HL-60 (cell line): ENCODE measurements at regions not wholly inside any gene's neighbourhood (a gene's known extent, or its start where the extent isn't known, plus 50 kb on each side); places are given as distances from the start of the nearest gene placed in this dataset.

ENCODE experiments used
- DNase-seq, 2 experiments: peaks; one replicate each; pipeline ENCODE4 v3.0.0-alpha.2; 2010 to 2020; ENCODE audit warnings: low read depth in 1 of 2, low spot score in 1 of 2
- H3K27ac ChIP-seq: fragments of 250-450 bp; sonication (Bioruptor Pico); replicated peaks from 2 replicates; pipeline ENCODE4 v1.5.1; 2020; ENCODE audit warnings: mild to moderate bottlenecking, moderate library complexity
- H3K27me3 ChIP-seq: fragments of 250-450 bp; sonication (Bioruptor Pico); 2 replicates; pipeline ENCODE4 v1.5.1; 2021; ENCODE audit warnings: mild to moderate bottlenecking, moderate library complexity; ENCODE audit not compliant: insufficient read depth, poor library complexity, severe bottlenecking
- H3K4me3 ChIP-seq: replicated peaks from 2 replicates; pipeline ENCODE4 v1.5.1; 2011; ENCODE audit warnings: mild to moderate bottlenecking, control low read depth, low read length; ENCODE audit not compliant: insufficient read depth
- GABPA ChIP-seq: IDR thresholded peaks from 2 replicates; pipeline ENCODE4 v1.6.1; 2012; ENCODE audit warnings: low read depth
- POLR2AphosphoS5 ChIP-seq: IDR thresholded peaks from 2 replicates; pipeline ENCODE4 v1.6.1; 2012; ENCODE audit warnings: low read depth
- SPI1 ChIP-seq: IDR thresholded peaks from 2 replicates; pipeline ENCODE4 v1.6.1; 2012; ENCODE audit warnings: low read depth, mild to moderate bottlenecking, borderline replicate concordance
- TF ChIP-seq, protein P1 (sequence below): IDR thresholded peaks from 2 replicates; pipeline ENCODE4 v1.6.1; 2012; ENCODE audit warnings: low read depth; ENCODE audit not compliant: insufficient replicate concordance
- TF ChIP-seq, protein P2 (sequence below): IDR thresholded peaks from one replicate; pipeline ENCODE4 v1.5.1; 2011; ENCODE audit warnings: low read length, control low read depth, inconsistent platforms; ENCODE audit not compliant: insufficient read depth

DNA sequence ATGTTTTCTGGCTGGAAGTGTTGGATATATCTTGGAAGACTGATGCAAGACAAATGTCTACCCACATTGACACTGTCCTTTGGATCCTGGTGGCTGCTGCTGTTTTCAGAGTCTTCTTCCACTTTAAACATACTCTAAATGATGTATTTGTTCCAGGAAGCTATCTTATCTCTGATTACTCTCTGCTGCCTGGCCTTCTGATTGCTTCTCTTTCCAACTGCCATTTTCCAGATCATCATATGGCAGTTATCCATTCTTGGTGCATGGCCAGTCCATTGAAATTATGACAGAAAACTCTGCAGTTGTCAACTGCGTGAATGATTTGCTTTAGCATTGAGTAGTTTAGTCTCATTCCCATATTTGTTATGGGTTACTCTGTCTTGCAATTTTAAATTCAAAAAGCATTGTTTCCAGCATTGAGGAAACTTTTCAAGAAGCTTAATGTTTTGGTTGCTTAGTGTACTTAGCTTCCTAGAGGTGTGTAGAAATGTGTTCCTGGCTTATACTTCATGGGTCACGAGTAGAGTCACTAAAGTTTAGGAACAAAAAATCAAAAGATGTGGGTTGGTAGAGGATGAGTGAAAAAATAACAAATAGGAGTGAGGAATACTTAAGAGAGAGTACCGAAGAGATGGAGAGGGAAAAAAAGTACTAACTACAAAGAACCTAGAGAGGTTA lies 268.3 kb upstream of the MTPN start:
- TF ChIP-seq GABPA = no peak
- TF ChIP-seq POLR2AphosphoS5 = no peak
- TF ChIP-seq, protein P1, sequence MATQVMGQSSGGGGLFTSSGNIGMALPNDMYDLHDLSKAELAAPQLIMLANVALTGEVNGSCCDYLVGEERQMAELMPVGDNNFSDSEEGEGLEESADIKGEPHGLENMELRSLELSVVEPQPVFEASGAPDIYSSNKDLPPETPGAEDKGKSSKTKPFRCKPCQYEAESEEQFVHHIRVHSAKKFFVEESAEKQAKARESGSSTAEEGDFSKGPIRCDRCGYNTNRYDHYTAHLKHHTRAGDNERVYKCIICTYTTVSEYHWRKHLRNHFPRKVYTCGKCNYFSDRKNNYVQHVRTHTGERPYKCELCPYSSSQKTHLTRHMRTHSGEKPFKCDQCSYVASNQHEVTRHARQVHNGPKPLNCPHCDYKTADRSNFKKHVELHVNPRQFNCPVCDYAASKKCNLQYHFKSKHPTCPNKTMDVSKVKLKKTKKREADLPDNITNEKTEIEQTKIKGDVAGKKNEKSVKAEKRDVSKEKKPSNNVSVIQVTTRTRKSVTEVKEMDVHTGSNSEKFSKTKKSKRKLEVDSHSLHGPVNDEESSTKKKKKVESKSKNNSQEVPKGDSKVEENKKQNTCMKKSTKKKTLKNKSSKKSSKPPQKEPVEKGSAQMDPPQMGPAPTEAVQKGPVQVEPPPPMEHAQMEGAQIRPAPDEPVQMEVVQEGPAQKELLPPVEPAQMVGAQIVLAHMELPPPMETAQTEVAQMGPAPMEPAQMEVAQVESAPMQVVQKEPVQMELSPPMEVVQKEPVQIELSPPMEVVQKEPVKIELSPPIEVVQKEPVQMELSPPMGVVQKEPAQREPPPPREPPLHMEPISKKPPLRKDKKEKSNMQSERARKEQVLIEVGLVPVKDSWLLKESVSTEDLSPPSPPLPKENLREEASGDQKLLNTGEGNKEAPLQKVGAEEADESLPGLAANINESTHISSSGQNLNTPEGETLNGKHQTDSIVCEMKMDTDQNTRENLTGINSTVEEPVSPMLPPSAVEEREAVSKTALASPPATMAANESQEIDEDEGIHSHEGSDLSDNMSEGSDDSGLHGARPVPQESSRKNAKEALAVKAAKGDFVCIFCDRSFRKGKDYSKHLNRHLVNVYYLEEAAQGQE = no peak
- TF ChIP-seq, protein P2, sequence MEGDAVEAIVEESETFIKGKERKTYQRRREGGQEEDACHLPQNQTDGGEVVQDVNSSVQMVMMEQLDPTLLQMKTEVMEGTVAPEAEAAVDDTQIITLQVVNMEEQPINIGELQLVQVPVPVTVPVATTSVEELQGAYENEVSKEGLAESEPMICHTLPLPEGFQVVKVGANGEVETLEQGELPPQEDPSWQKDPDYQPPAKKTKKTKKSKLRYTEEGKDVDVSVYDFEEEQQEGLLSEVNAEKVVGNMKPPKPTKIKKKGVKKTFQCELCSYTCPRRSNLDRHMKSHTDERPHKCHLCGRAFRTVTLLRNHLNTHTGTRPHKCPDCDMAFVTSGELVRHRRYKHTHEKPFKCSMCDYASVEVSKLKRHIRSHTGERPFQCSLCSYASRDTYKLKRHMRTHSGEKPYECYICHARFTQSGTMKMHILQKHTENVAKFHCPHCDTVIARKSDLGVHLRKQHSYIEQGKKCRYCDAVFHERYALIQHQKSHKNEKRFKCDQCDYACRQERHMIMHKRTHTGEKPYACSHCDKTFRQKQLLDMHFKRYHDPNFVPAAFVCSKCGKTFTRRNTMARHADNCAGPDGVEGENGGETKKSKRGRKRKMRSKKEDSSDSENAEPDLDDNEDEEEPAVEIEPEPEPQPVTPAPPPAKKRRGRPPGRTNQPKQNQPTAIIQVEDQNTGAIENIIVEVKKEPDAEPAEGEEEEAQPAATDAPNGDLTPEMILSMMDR = no peak
- no peak for TF ChIP-seq SPI1
- Histone ChIP-seq H3K27me3 (no peaks in the 10 kb centered on the region), H3K27ac (no peak overlapping the region), H3K4me3 (no peak overlapping the region)
- DNase-seq = no peak

DNA sequence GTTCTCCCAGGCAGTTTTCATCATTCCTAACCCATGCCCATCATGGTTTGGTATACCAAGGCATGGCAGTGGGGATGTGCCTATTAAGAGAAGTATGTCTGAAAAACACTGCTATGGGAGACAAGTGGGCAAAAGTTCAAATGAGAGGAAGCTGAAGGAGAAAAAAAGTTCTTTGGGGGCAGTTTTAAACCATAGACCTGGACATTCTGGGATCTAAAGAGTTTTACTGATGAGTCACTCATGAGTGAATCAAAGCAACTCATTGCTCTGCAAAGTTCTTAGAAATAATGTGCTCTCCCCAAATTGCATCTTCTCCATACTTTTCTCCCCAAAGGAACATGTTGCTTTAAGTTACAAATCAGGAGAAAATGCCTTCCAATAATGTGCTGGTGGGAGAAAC lies 256.9 kb upstream of the MTPN start:
- Histone ChIP-seq H3K27ac (no peak overlapping the region), H3K27me3 (no peaks in the 10 kb centered on the region), H3K4me3 (no peak overlapping the region)
- TF ChIP-seq, protein P2 = no peak
- TF ChIP-seq POLR2AphosphoS5 (no peak), GABPA (no peak), SPI1 (no peak)
- TF ChIP-seq, protein P1 = no peak
- DNase-seq = no peak

DNA sequence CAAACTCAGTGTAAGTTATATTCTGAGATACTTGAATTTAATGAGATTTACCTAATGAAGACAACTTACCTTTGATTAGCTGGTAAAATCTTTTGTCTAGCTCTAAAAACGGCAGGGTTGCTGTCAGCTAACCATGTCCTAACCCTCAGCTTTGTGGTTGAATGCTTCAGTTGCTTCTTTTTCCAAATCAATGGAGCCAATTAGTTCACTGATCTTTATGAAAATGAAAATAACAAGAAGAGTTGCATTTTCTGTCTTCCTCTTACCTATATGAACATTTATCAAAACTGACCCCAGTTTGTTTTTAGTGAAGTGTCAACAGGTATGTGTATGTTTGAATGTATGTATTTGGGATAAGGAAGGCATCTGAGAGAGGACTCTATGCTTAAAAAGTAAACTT lies 253.1 kb upstream of the MTPN start:
- no peaks in the 10 kb centered on the region for H3K27me3 ChIP-seq
- no peak overlapping the region for H3K27ac ChIP-seq
- no peak overlapping the region for H3K4me3 ChIP-seq
- TF ChIP-seq, protein P2 = no peak
- TF ChIP-seq GABPA = no peak
- no peak for TF ChIP-seq POLR2AphosphoS5
- TF ChIP-seq SPI1 = no peak
- TF ChIP-seq, protein P1 = no peak
- no peak for DNase-seq
